Pancreas (tissue), 10 donors: ENCODE measurements at regions not wholly inside any gene's neighbourhood (a gene's known extent, or its start where the extent isn't known, plus 50 kb on each side); places are given as distances from the start of the nearest gene placed in this dataset.
A peak's percentile ranks its signal among the peaks of the same experiment; 100 is the strongest.

ENCODE experiments used
- ATAC-seq, 4 donors: fragments of 200-7000 bp; cut with Tn5 transposase; one replicate each; pipeline versions ENCODE4 v1.8.0 to v1.9.1; 2020; ENCODE audit warnings: mild to moderate bottlenecking in 4 of 4, moderate library complexity in 4 of 4
- DNase-seq, 6 donors: peaks; one replicate each; pipeline ENCODE4 v3.0.0-alpha.2; 2020
- FAIRE-seq: peaks from 2 replicates; lab custom pipeline; 2012; peaks lifted over from hg19 to GRCh38; lab: Jason Lieb, UNC
- H3K27ac ChIP-seq, 4 donors: fragments of 200-600 bp; sonication (generic); 1 replicate in 3 of 4; 2 replicates in 1 of 4; pipeline versions ENCODE4 v1.5.0 to v1.8.0; 2020
- H3K27me3 ChIP-seq, 4 donors: fragments of 200-600 bp; one replicate each; pipeline ENCODE4 v1.8.0; 2021
- H3K36me3 ChIP-seq, 3 donors: fragments of 200-600 bp; sonication (generic) in 1 of 3; one replicate each; pipeline versions ENCODE4 v1.5.0 to v1.8.0; 2020 to 2021
- H3K4me1 ChIP-seq, 3 donors: fragments of 200-600 bp; one replicate each; pipeline ENCODE4 v1.8.0; 2021
- H3K4me3 ChIP-seq, 4 donors: fragments of 200-600 bp; sonication (generic) in 2 of 4; one replicate each; pipeline versions ENCODE4 v1.5.0 to v1.8.0; 2020 to 2021
- H3K9me3 ChIP-seq, 4 donors: fragments of 200-600 bp; one replicate each; pipeline ENCODE4 v1.8.0; 2021
- CTCF ChIP-seq, 4 donors: fragments of 200-600 bp; sonication (generic) in 3 of 4; IDR thresholded peaks; one replicate each; pipeline versions ENCODE4 v1.5.0 to v1.8.0; 2021; ENCODE audit warnings: antibody characterized with exemption in 4 of 4
- WGBS, 2 donors: extraction: QIAGEN DNeasy Blood & Tissue Kit; methylation state at CpG; one replicate each; pipeline ENCODE4 v1.1.7; 2013; 5-methylcytosine and 5-hydroxymethylcytosine counted together
- intact Hi-C, 3 donors: fragments of 100-400 bp; cut with DNase I; formaldehyde crosslinking; loops; one replicate each; pipeline versions ENCODE4 v1.11.1 to v1.14.2; 2022
- donor health status: healthy with polysubstance abuse.
- donor health status: DM: no; HTN: no; CAD: no; lungs with moderate emphysema.
- donor health status: DM: no; HTN: no; CAD: no.
- donor health status: control.
- donor health status: control.
- donor health status: Bipolar disorder and iron deficiency.
- donor health status: DM: yes; HTN: yes; CAD: no.
- donor health status: DM: no; HTN: no; CAD: no.
- donor health status: DM: no; HTN: no; CAD: no.
- donor health status: DM: yes; HTN: yes; CAD: no.

GRCh38 chr3:24673596-24673995, 178.9 kb upstream of the THRB start:
- FAIRE-seq (no peak), ATAC-seq (no peak), DNase-seq (no peak)
- H3K27me3 ChIP-seq = no peaks in the 10 kb centered on the region
- no peak for TF ChIP-seq CTCF (IDR thresholded peaks at IDR 0.05)
- intact Hi-C loops = no loop called here
- H3K27ac ChIP-seq = no peak overlapping the region
- WGBS, 2 donors = 72 to 81% methylated on average over 1 of the region's 1 CpG
- H3K4me3 ChIP-seq = no peak overlapping the region
- H3K9me3 ChIP-seq = no peaks in the 10 kb centered on the region
- H3K4me1 ChIP-seq = no peaks in the 10 kb centered on the region
- no peaks in the 10 kb centered on the region for H3K36me3 ChIP-seq

GRCh38 chr3:24674261-24674660, 179.6 kb upstream of the THRB start:
- Histone ChIP-seq H3K27ac (no peak overlapping the region), H3K4me1 (no peaks in the 10 kb centered on the region), H3K36me3 (no peaks in the 10 kb centered on the region), H3K4me3 (no peak overlapping the region), H3K9me3 (no peaks in the 10 kb centered on the region), H3K27me3 (no peaks in the 10 kb centered on the region)
- TF ChIP-seq CTCF (IDR thresholded peaks at IDR 0.05) = no peak
- 84 to 86% methylated on average over 2 of the region's 2 CpGs for WGBS, 2 donors
- intact Hi-C loops = no loop called here
- ATAC-seq (no peak), DNase-seq (no peak), FAIRE-seq (no peak)

- intact Hi-C loops = no loop called here
- Histone ChIP-seq H3K27ac (no peak overlapping the region), H3K36me3 (no peaks in the 10 kb centered on the region), H3K9me3 (no peaks in the 10 kb centered on the region), H3K4me1 (no peaks in the 10 kb centered on the region), H3K4me3 (no peak overlapping the region), H3K27me3 (no peaks in the 10 kb centered on the region)
- FAIRE-seq = no peak
- no peak for TF ChIP-seq CTCF (IDR thresholded peaks at IDR 0.05)
- no peak for DNase-seq
- peak in 1 of 4 donors; percentile 44 for ATAC-seq
- WGBS, 2 donors = 41 to 60% methylated on average over 2 of the region's 2 CpGs
These were observed 183.4 kb upstream of the THRB start for GRCh38 chr3:24678021-24678420.

- no peak for TF ChIP-seq CTCF (IDR thresholded peaks at IDR 0.05)
- no peak for DNase-seq
- intact Hi-C loops = no loop called here
- Histone ChIP-seq H3K27ac (no peak overlapping the region), H3K4me3 (no peak overlapping the region), H3K4me1 (no peaks in the 10 kb centered on the region), H3K36me3 (no peaks in the 10 kb centered on the region), H3K9me3 (no peaks in the 10 kb centered on the region), H3K27me3 (no peaks in the 10 kb centered on the region)
- no peak for FAIRE-seq
- peak in 2 of 4 donors; percentile 53 to 62 for ATAC-seq
- 77 to 82% methylated on average over 7 of the region's 7 CpGs for WGBS, 2 donors
These were observed 183.8 kb upstream of the THRB start for GRCh38 chr3:24678421-24678865.

- Histone ChIP-seq H3K27me3 (no peaks in the 10 kb centered on the region), H3K27ac (no peak overlapping the region), H3K4me1 (peaks cover 0 to 7% (median 0%) of the 10 kb centered on the region in 3 donors), H3K36me3 (no peaks in the 10 kb centered on the region), H3K9me3 (no peaks in the 10 kb centered on the region), H3K4me3 (no peak overlapping the region)
- FAIRE-seq = no peak
- DNase-seq = no peak
- TF ChIP-seq CTCF (IDR thresholded peaks at IDR 0.05) = no peak
- ATAC-seq = no peak
- intact Hi-C loops = no loop called here
These were observed 184.8 kb upstream of the THRB start for GRCh38 chr3:24679429-24679828.
